WTC11 (cell line): ENCODE measurements at regions not wholly inside any gene's neighbourhood (a gene's known extent, or its start where the extent isn't known, plus 50 kb on each side); places are given as distances from the start of the nearest gene placed in this dataset.

Source experiments
- ATAC-seq: fragments of 200-7000 bp; cut with Tn5 transposase; 2 replicates; pipeline ENCODE4 v1.10.0; 2021; ENCODE audit warnings: mild to moderate bottlenecking, moderate library complexity
- CTCF ChIA-PET: fragments of 300-600 bp; sonication (Branson Sonifier 250); formaldehyde crosslinking; loops from one replicate; lab custom pipeline; 2021; ENCODE audit warnings: antibody characterized with exemption; lab: Charles Lee
- POLR2A ChIA-PET: fragments of 350-600 bp; sonication (Branson Sonifier 250); formaldehyde crosslinking; loops from one replicate; lab custom pipeline; 2021; ENCODE audit warnings: antibody characterized with exemption; lab: Charles Lee
- DNase-seq: peaks from one replicate; pipeline ENCODE4 v3.0.0; 2021; ENCODE audit warnings: low spot score
- H3K27ac Mint-ChIP-seq: 2 replicates; pipeline ENCODE4 v1.8.0; 2021; ENCODE audit warnings: mixed read lengths
- H3K27me3 Mint-ChIP-seq: 2 replicates; pipeline ENCODE4 v1.8.0; 2021; ENCODE audit warnings: low read depth, mild to moderate bottlenecking, moderate library complexity, mixed read lengths
- H3K36me3 Mint-ChIP-seq: 2 replicates; pipeline ENCODE4 v1.8.0; 2021; ENCODE audit warnings: mixed read lengths
- H3K4me1 Mint-ChIP-seq: 2 replicates; pipeline ENCODE4 v1.8.0; 2022; ENCODE audit warnings: mixed read lengths
- H3K4me3 Mint-ChIP-seq: 2 replicates; pipeline ENCODE4 v1.8.0; 2021; ENCODE audit warnings: mild to moderate bottlenecking, moderate library complexity, mixed read lengths
- H3K9me3 Mint-ChIP-seq: 2 replicates; pipeline ENCODE4 v1.8.0; 2021; ENCODE audit warnings: mixed read lengths
- AFF4 ChIP-seq: sonication (generic); formaldehyde crosslinking; IDR thresholded peaks from 2 replicates; pipeline ENCODE4 v1.8.1; 2023; ENCODE audit warnings: mild to moderate bottlenecking, missing genetic modification reagents, borderline replicate concordance
- ARID4B ChIP-seq: sonication (generic); formaldehyde crosslinking; IDR thresholded peaks from 2 replicates; pipeline ENCODE4 v1.8.0; 2023; ENCODE audit warnings: missing genetic modification reagents, mild to moderate bottlenecking, borderline replicate concordance
- ATF2 ChIP-seq: sonication (generic); formaldehyde crosslinking; IDR thresholded peaks from 2 replicates; pipeline ENCODE4 v1.8.1; 2022; ENCODE audit warnings: low read depth, missing genetic modification reagents, borderline replicate concordance
- ELF4 ChIP-seq: sonication (generic); formaldehyde crosslinking; IDR thresholded peaks from 2 replicates; pipeline ENCODE4 v1.8.1; 2022; ENCODE audit warnings: low read depth, mild to moderate bottlenecking, moderate library complexity, missing genetic modification reagents
- ERG ChIP-seq: fragments of 250-450 bp; sonication (Bioruptor Pico); IDR thresholded peaks from 2 replicates; pipeline ENCODE4 v1.8.0; 2021; ENCODE audit warnings: mild to moderate bottlenecking
- ETV6 ChIP-seq: sonication (generic); formaldehyde crosslinking; IDR thresholded peaks from 2 replicates; pipeline ENCODE4 v1.8.1; 2022; ENCODE audit warnings: mild to moderate bottlenecking, missing genetic modification reagents
- FOXJ3 ChIP-seq: sonication (generic); formaldehyde crosslinking; IDR thresholded peaks from 2 replicates; pipeline ENCODE4 v1.9.0; 2021; ENCODE audit warnings: missing genetic modification reagents, mild to moderate bottlenecking, borderline replicate concordance
- JUN ChIP-seq: sonication (generic); formaldehyde crosslinking; IDR thresholded peaks from 2 replicates; pipeline ENCODE4 v1.8.0; 2023; ENCODE audit warnings: mild to moderate bottlenecking, missing genetic modification reagents
- MAX ChIP-seq: sonication (generic); formaldehyde crosslinking; IDR thresholded peaks from 2 replicates; pipeline ENCODE4 v1.8.0; 2022; ENCODE audit warnings: mild to moderate bottlenecking, missing genetic modification reagents
- MXD4 ChIP-seq: fragments of 250-450 bp; sonication (Bioruptor Pico); IDR thresholded peaks from 2 replicates; pipeline ENCODE4 v1.8.0; 2021; ENCODE audit warnings: mild to moderate bottlenecking, moderate library complexity, borderline replicate concordance
- MYBL2 ChIP-seq: sonication (generic); formaldehyde crosslinking; IDR thresholded peaks from 2 replicates; pipeline ENCODE4 v1.8.1; 2023; ENCODE audit warnings: mild to moderate bottlenecking, moderate library complexity, missing genetic modification reagents
- PRRX2 ChIP-seq: fragments of 250-450 bp; sonication (Bioruptor Pico); IDR thresholded peaks from 2 replicates; pipeline ENCODE4 v1.8.0; 2021; ENCODE audit warnings: mild to moderate bottlenecking
- SMAD3 ChIP-seq: sonication (generic); formaldehyde crosslinking; IDR thresholded peaks from 2 replicates; pipeline ENCODE4 v1.8.0; 2022; ENCODE audit warnings: missing genetic modification reagents, mild to moderate bottlenecking, borderline replicate concordance
- TEAD1 ChIP-seq: sonication (generic); formaldehyde crosslinking; IDR thresholded peaks from 2 replicates; pipeline ENCODE4 v1.8.0; 2022; ENCODE audit warnings: mild to moderate bottlenecking, missing genetic modification reagents
- ZNF121 ChIP-seq: sonication (generic); formaldehyde crosslinking; IDR thresholded peaks from 2 replicates; pipeline ENCODE4 v1.8.0; 2023; ENCODE audit warnings: missing genetic modification reagents
- ZNF263 ChIP-seq: sonication (generic); formaldehyde crosslinking; IDR thresholded peaks from 2 replicates; pipeline ENCODE4 v1.8.1; 2022; ENCODE audit warnings: low read depth, mild to moderate bottlenecking, moderate library complexity, missing genetic modification reagents
- TF ChIP-seq, protein P1 (sequence below): fragments of 250-450 bp; sonication (Bioruptor Pico); IDR thresholded peaks from 2 replicates; pipeline ENCODE4 v2.1.2; 2022; ENCODE audit warnings: mild to moderate bottlenecking, moderate library complexity

DNA sequence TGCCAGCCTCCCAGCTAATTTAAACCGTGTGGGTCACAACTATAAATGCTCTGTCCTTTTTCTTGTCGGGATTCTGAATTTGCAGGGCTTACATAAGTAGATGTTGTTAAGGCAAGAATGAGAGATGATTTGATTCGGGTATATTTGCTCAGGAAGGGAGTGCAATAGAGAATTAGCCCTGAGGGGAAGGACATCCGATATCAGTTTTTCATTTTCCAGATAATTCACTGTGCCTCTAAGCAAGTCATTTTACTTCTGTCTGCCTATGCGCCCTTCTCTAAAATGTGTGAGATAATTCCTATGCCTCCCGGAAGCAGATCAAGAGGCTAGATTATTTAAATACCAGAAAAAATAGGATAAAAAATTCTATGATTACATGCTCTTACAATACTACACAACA, 300.5 kb downstream of the RMST start (continued):
- no peak for TF ChIP-seq ARID4B
- TF ChIP-seq, all 79 proteins: peak for 0

DNA sequence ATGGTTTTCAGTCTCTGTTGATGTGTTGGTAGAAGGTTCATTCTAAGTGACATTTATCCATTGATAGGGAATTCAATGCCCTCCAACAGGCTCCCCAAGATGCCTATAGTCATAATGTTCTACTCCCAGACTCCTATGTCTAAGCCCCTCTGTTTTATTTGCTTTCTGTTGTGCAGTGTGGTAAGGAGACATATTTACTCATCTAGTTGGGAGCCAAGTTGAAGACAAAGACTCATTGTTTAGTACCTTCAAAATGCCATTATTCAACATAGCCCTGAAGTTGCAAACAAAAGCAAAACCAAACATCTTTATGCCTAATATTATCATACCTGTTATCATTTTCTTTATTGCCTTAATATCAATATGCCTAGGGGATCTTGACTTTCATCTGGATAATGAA, 302.1 kb downstream of the RMST start:
- peaks cover 23% of the 10 kb centered on the region for H3K9me3 Mint-ChIP-seq
- TF ChIP-seq AFF4 (CRISPR knock-in tag), result no peak
- no peak for TF ChIP-seq ERG
- TF ChIP-seq ETV6 (CRISPR knock-in tag), result no peak
- no peak for TF ChIP-seq FOXJ3 (CRISPR knock-in tag)
- no peak for TF ChIP-seq ZNF263
- TF ChIP-seq TEAD1, result no peak
- TF ChIP-seq JUN (CRISPR knock-in tag), result no peak
- TF ChIP-seq PRRX2 (CRISPR knock-in tag), result no peak
- no peak for TF ChIP-seq ATF2
- TF ChIP-seq, protein P1, sequence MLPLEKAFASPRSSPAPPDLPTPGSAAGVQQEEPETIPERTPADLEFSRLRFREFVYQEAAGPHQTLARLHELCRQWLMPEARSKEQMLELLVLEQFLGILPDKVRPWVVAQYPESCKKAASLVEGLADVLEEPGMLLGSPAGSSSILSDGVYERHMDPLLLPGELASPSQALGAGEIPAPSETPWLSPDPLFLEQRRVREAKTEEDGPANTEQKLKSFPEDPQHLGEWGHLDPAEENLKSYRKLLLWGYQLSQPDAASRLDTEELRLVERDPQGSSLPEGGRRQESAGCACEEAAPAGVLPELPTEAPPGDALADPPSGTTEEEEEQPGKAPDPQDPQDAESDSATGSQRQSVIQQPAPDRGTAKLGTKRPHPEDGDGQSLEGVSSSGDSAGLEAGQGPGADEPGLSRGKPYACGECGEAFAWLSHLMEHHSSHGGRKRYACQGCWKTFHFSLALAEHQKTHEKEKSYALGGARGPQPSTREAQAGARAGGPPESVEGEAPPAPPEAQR, result no peak
- no peak for TF ChIP-seq SMAD3 (CRISPR knock-in tag)
- TF ChIP-seq MYBL2 (CRISPR knock-in tag), result no peak
- TF ChIP-seq MXD4 (CRISPR knock-in tag), result no peak
- TF ChIP-seq ZNF121 (CRISPR knock-in tag), result no peak
- no peak for TF ChIP-seq MAX
- TF ChIP-seq ELF4 (CRISPR knock-in tag), result no peak
- ChIA-PET POLR2A (no interaction called here), CTCF (no interaction called here)
- no peaks in the 10 kb centered on the region for H3K4me1 Mint-ChIP-seq
- H3K4me3 Mint-ChIP-seq, result no peak overlapping the region
- ATAC-seq (no peak), DNase-seq (no peak)
- peaks cover 10% of the 10 kb centered on the region for H3K36me3 Mint-ChIP-seq
- H3K27ac Mint-ChIP-seq, result no peak overlapping the region
- H3K27me3 Mint-ChIP-seq, result no peaks in the 10 kb centered on the region
